Coronary artery (tissue), 2 donors: ENCODE measurements at regions not wholly inside any gene's neighbourhood (a gene's known extent, or its start where the extent isn't known, plus 50 kb on each side); places are given as distances from the start of the nearest gene placed in this dataset.

Source experiments
- DNase-seq: peaks from one replicate; pipeline ENCODE4 v3.0.0-alpha.2; 2017; ENCODE audit warnings: low spot score
- H3K27ac ChIP-seq, 2 donors: fragments of 200-600 bp; sonication (generic); one replicate each; pipeline ENCODE4 v1.5.1; 2016 to 2019
- H3K4me3 ChIP-seq: fragments of 200-600 bp; sonication (generic); 2 replicates; pipeline ENCODE4 v1.5.1; 2016; ENCODE audit warnings: mild to moderate bottlenecking, moderate library complexity
- CTCF ChIP-seq: fragments of 200-600 bp; sonication (generic); IDR thresholded peaks from one replicate; pipeline ENCODE4 v1.5.1; 2019; ENCODE audit warnings: antibody characterized with exemption

DNA sequence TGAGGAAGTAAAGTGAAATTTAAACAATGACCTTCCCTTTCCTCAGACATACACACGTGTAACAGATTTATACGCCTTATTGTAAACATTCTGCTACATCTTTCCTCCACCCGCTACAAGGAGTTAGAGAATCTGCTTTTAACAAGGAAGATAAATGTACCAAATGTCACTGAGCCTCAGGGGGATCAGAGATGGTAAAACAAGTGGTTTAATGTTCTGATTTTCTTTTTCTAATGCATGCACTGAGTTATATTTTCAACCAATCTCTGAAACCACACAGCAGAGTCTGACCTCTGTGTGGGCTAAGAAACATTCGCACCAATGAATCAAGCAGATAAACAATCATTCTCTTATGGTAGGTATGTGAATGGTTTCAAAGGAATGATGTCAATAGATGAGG lies 599.5 kb downstream of the ARL4A start:
- TF ChIP-seq CTCF: no peak
- DNase-seq: no peak
- H3K4me3 ChIP-seq: no peak overlapping the region
- H3K27ac ChIP-seq: no peak overlapping the region

DNA sequence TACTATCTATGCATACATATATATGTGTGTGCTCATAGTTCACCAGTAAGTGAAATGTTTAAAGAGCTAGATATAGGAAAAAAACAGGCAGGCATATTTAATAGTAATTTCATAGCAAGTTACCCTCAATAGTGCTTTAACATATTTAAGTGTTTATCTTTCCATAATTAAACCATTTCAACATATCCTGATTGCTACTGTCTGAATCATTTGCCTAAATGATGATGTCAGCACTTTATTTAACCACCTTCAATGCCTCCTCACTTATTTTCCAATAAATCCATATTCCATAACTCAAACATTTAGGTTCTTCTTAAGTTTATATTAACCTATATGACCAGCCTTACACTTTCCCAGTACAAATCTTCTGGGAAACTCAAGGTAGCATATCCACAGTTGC lies 601.1 kb downstream of the ARL4A start:
- no peak for TF ChIP-seq CTCF
- Histone ChIP-seq H3K4me3 (no peak overlapping the region), H3K27ac (no peak overlapping the region)
- DNase-seq: no peak

DNA sequence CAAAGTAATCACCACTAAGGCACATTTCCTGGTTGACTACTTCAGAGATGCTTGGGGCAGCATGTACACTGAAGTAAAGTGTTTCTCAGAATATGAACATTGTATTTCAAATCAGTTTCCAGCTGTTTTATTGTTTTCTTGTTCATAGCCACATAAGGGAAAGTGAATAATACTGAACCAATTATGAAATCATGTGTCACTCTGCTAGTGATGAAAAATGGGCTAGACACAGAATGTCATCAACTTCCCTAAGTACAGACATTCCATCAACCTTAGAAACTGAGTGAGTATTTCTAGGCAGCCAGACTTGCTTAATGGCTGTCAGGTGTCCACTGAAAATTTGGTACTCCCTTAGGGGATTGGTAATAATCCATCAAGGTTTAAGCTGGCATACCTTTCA lies 603.5 kb downstream of the ARL4A start:
- DNase-seq: no peak
- no peak overlapping the region for H3K4me3 ChIP-seq
- no peak for TF ChIP-seq CTCF
- H3K27ac ChIP-seq: no peak overlapping the region

DNA sequence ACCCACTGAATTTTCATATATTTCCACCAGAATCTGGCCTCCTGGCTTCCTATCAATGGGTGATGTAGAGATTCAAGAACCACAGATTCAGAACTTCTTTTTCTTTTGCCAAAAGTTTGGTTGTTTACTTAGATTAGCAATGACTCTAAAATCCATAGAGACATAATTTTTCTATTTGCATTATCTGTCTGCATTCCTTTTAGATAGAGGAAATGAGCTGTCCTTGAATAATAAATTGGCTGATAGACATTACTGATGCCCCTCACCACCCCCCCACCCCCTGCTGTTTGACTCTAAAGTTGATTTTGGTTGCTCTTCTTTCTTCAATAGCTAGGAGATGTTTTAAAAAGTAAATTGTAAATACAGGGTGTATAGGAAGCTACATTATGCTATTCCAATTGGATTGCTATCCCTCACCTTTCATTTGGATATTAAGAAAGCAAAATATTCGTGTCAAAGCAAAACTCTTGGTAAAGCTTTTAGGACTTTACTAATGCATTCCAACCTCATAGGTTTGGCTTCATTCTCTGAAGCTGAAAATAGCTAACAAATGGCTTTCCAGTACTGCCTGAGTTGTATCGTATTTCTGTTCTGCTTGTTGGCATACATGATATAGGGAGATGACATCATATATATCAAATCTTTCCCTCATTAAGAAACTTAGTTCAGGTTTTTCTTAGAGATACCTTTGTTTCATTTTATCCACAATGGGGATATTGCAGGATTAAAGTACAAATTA lies 606.0 kb downstream of the ARL4A start:
- Histone ChIP-seq H3K4me3 (no peak overlapping the region), H3K27ac (no peak overlapping the region)
- no peak for TF ChIP-seq CTCF
- DNase-seq: no peak

GRCh38 chr7:13307040-13307439 lies 619.6 kb downstream of the ARL4A start:
- DNase-seq: no peak
- Histone ChIP-seq H3K27ac (no peak overlapping the region), H3K4me3 (no peak overlapping the region)
- no peak for TF ChIP-seq CTCF

- Histone ChIP-seq H3K27ac (no peak overlapping the region), H3K4me3 (no peak overlapping the region)
- TF ChIP-seq CTCF: no peak
- no peak for DNase-seq
These were observed 621.0 kb downstream of the ARL4A start for GRCh38 chr7:13308423-13308822.

- no peak for DNase-seq
- no peak for TF ChIP-seq CTCF
- Histone ChIP-seq H3K27ac (no peak overlapping the region), H3K4me3 (no peak overlapping the region)
These were observed 622.1 kb downstream of the ARL4A start for GRCh38 chr7:13309535-13309934.
